HCT116 (cell line): ENCODE measurements at regions not wholly inside any gene's neighbourhood (a gene's known extent, or its start where the extent isn't known, plus 50 kb on each side); places are given as distances from the start of the nearest gene placed in this dataset.

Experiments
- ATAC-seq: fragments of 200-7000 bp; cut with Tn5 transposase; 2 replicates; pipeline ENCODE4 v1.9.1; 2020; ENCODE audit warnings: mild to moderate bottlenecking, moderate library complexity
- BruUV-seq: library from RNA; stranded (reverse); fragments of 400-500 nt; replicated peaks from 2 replicates; lab custom pipeline; 2021; lab: Mats Ljungman, UMichigan
- CTCF ChIA-PET: fragments of 300-600 bp; sonication (Branson Sonifier 250); formaldehyde crosslinking; loops from one replicate; lab custom pipeline; 2021; ENCODE audit warnings: antibody characterized with exemption; lab: Charles Lee
- POLR2A ChIA-PET: fragments of 300-600, 350-600 bp; sonication (Branson Sonifier 250); formaldehyde crosslinking; loops from one replicate; lab custom pipeline; 2021; ENCODE audit warnings: antibody characterized with exemption; lab: Charles Lee
- RAD21 ChIA-PET, 2 experiments: fragments of 300-600 bp; sonication (Branson Sonifier 250); formaldehyde crosslinking; loops; one replicate each; lab custom pipeline; 2023; ENCODE audit warnings: low total read pairs in 2 of 2; ENCODE audit not compliant: uncharacterized antibody in 2 of 2, unreplicated experiment in 2 of 2, low non-redundant PET in 1 of 2; lab: Charles Lee
- DNase-seq: peaks from one replicate; pipeline ENCODE4 v3.0.0-alpha.2; 2010; ENCODE audit warnings: low read depth, low spot score
- H2AFZ ChIP-seq: fragments of 200-600 bp; shearing (Covaris generic), sonication (generic); 2 replicates; pipeline ENCODE4 v1.6.1; 2017; ENCODE audit warnings: low read depth, mixed run types, mixed read lengths, antibody characterized with exemption, low read length; ENCODE audit not compliant: poor library complexity, severe bottlenecking
- H3K27ac ChIP-seq: 2 replicates; pipeline ENCODE4 v1.5.1; 2012; ENCODE audit warnings: low read depth, low read length
- H3K27me3 ChIP-seq: fragments of 200-600 bp; sonication (generic); 2 replicates; pipeline ENCODE4 v1.6.1; 2016; ENCODE audit warnings: mixed run types, low read length, mixed read lengths; ENCODE audit not compliant: insufficient read depth
- H3K36me3 ChIP-seq, 2 experiments: fragments of 200-500 bp in 1 of 2; fragments of 200-600 bp in 1 of 2; sonication (Bioruptor generic) in 1 of 2; sonication (generic) in 1 of 2; 2 replicates each; pipeline versions ENCODE4 v1.5.1 to v1.6.1; 2014 to 2016; ENCODE audit warnings: low read length in 2 of 2, inconsistent platforms in 1 of 2, mixed read lengths in 1 of 2, mixed run types in 1 of 2; ENCODE audit not compliant: insufficient read depth in 2 of 2, control insufficient read depth in 1 of 2
- H3K4me1 ChIP-seq, 2 experiments: fragments of 200-600 bp in 1 of 2; sonication (generic) in 1 of 2; 2 replicates each; pipeline versions ENCODE4 v1.5.1 to v1.6.1; 2012 to 2017; ENCODE audit warnings: low read length in 2 of 2, inconsistent platforms in 1 of 2, mild to moderate bottlenecking in 1 of 2, mixed read lengths in 1 of 2, mixed run types in 1 of 2, moderate library complexity in 1 of 2; ENCODE audit not compliant: insufficient read depth in 2 of 2, control insufficient read depth in 1 of 2
- H3K4me2 ChIP-seq: fragments of 200-600 bp; sonication (generic); 2 replicates; pipeline ENCODE4 v1.6.1; 2017; ENCODE audit warnings: mixed run types, low read length, mixed read lengths
- H3K4me3 ChIP-seq, 2 experiments: fragments of 200-600 bp in 1 of 2; sonication (generic) in 1 of 2; replicated peaks in 1 of 2; 2 replicates each; pipeline ENCODE4 v1.5.1; 2011 to 2016; ENCODE audit warnings: low read length in 2 of 2, control low read depth in 1 of 2, low read depth in 1 of 2, mild to moderate bottlenecking in 1 of 2, mixed read lengths in 1 of 2, mixed run types in 1 of 2
- H3K79me2 ChIP-seq: fragments of 200-600 bp; sonication (generic); 2 replicates; pipeline ENCODE4 v1.6.1; 2017; ENCODE audit warnings: mild to moderate bottlenecking, mixed run types, low read length, moderate library complexity, mixed read lengths; ENCODE audit not compliant: insufficient read depth
- H3K9ac ChIP-seq: fragments of 200-600 bp; sonication (generic); 2 replicates; pipeline ENCODE4 v1.6.1; 2016; ENCODE audit warnings: low read length, mixed read lengths
- H3K9me2 ChIP-seq: fragments of 200-600 bp; sonication (generic), shearing (Covaris generic); 2 replicates; pipeline ENCODE4 v1.6.1; 2017; ENCODE audit warnings: mixed run types, mild to moderate bottlenecking, moderate library complexity; ENCODE audit not compliant: insufficient read depth
- H3K9me3 ChIP-seq, 2 experiments: fragments of 200-500 bp in 1 of 2; fragments of 200-600 bp in 1 of 2; sonication (Bioruptor generic) in 1 of 2; sonication (generic) in 1 of 2; 2 replicates each; pipeline ENCODE4 v1.6.1; 2014 to 2017; ENCODE audit warnings: low read length in 2 of 2, mixed read lengths in 2 of 2, inconsistent platforms in 1 of 2, low read depth in 1 of 2, mild to moderate bottlenecking in 1 of 2, mixed run types in 1 of 2, moderate library complexity in 1 of 2; ENCODE audit not compliant: control insufficient read depth in 1 of 2, insufficient read depth in 1 of 2
- H4K20me1 ChIP-seq: fragments of 200-600 bp; sonication (generic), shearing (Covaris generic); 2 replicates; pipeline ENCODE4 v1.6.1; 2017; ENCODE audit warnings: mixed run types, mild to moderate bottlenecking, moderate library complexity; ENCODE audit not compliant: insufficient read depth
- CBX3 ChIP-seq: IDR thresholded peaks from 2 replicates; pipeline ENCODE4 v1.6.1; 2012; ENCODE audit warnings: low read depth
- EGR1 ChIP-seq: IDR thresholded peaks from 2 replicates; pipeline ENCODE4 v1.6.1; 2012; ENCODE audit warnings: low read depth
- ELF1 ChIP-seq: IDR thresholded peaks from 2 replicates; pipeline ENCODE4 v1.6.1; 2012; ENCODE audit warnings: low read depth, borderline replicate concordance
- ZNF274 ChIP-seq: fragments of 200-500 bp; sonication (Bioruptor generic); IDR thresholded peaks from 2 replicates; pipeline ENCODE4 v1.6.1; 2014; ENCODE audit warnings: mild to moderate bottlenecking, low read depth, low read length, inconsistent platforms
- intact Hi-C: fragments of 100-400 bp; cut with micrococcal nuclease; formaldehyde crosslinking; loops from 2 replicates; pipeline ENCODE4 v1.10.0; 2022
- TF ChIP-seq, protein P1 (sequence below): IDR thresholded peaks from 2 replicates; pipeline ENCODE4 v1.6.1; 2011; ENCODE audit warnings: mild to moderate bottlenecking, low read length, moderate library complexity; ENCODE audit not compliant: insufficient replicate concordance; ENCODE audit errors: extremely low read depth
- TF ChIP-seq, protein P2 (sequence below): IDR thresholded peaks from 2 replicates; pipeline ENCODE4 v1.6.1; 2012; ENCODE audit warnings: low read depth

GRCh38 chr21:27189870-27190269 is 223.0 kb upstream of the ADAMTS5 start (continued):
- no peak for TF ChIP-seq CBX3

GRCh38 chr21:27173053-27173452 is 206.2 kb upstream of the ADAMTS5 start:
- no peak overlapping the region for H2AFZ ChIP-seq
- ATAC-seq, result no peak
- H3K36me3 ChIP-seq, result no peaks in the 10 kb centered on the region
- no peaks in the 10 kb centered on the region for H4K20me1 ChIP-seq
- H3K79me2 ChIP-seq, result no peaks in the 10 kb centered on the region
- CTCF ChIA-PET, result no interaction called here
- no peak overlapping the region for H3K27ac ChIP-seq
- BruUV-seq, result no TSS peak
- H3K4me2 ChIP-seq, result no peak overlapping the region
- POLR2A ChIA-PET, result no interaction called here
- H3K9me3 ChIP-seq, result peaks cover 11 to 13% of the 10 kb centered on the region in 2 experiments; a peak in 2 of 4 replicates
- no peaks in the 10 kb centered on the region for H3K27me3 ChIP-seq
- no peak for DNase-seq
- RAD21 ChIA-PET, result no interaction called here
- no peaks in the 10 kb centered on the region for H3K9me2 ChIP-seq
- no peaks in the 10 kb centered on the region for H3K4me1 ChIP-seq
- no peak for TF ChIP-seq EGR1
- TF ChIP-seq, protein P1, sequence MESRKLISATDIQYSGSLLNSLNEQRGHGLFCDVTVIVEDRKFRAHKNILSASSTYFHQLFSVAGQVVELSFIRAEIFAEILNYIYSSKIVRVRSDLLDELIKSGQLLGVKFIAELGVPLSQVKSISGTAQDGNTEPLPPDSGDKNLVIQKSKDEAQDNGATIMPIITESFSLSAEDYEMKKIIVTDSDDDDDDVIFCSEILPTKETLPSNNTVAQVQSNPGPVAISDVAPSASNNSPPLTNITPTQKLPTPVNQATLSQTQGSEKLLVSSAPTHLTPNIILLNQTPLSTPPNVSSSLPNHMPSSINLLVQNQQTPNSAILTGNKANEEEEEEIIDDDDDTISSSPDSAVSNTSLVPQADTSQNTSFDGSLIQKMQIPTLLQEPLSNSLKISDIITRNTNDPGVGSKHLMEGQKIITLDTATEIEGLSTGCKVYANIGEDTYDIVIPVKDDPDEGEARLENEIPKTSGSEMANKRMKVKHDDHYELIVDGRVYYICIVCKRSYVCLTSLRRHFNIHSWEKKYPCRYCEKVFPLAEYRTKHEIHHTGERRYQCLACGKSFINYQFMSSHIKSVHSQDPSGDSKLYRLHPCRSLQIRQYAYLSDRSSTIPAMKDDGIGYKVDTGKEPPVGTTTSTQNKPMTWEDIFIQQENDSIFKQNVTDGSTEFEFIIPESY, result no peak
- no peak for TF ChIP-seq ELF1
- TF ChIP-seq, protein P2, sequence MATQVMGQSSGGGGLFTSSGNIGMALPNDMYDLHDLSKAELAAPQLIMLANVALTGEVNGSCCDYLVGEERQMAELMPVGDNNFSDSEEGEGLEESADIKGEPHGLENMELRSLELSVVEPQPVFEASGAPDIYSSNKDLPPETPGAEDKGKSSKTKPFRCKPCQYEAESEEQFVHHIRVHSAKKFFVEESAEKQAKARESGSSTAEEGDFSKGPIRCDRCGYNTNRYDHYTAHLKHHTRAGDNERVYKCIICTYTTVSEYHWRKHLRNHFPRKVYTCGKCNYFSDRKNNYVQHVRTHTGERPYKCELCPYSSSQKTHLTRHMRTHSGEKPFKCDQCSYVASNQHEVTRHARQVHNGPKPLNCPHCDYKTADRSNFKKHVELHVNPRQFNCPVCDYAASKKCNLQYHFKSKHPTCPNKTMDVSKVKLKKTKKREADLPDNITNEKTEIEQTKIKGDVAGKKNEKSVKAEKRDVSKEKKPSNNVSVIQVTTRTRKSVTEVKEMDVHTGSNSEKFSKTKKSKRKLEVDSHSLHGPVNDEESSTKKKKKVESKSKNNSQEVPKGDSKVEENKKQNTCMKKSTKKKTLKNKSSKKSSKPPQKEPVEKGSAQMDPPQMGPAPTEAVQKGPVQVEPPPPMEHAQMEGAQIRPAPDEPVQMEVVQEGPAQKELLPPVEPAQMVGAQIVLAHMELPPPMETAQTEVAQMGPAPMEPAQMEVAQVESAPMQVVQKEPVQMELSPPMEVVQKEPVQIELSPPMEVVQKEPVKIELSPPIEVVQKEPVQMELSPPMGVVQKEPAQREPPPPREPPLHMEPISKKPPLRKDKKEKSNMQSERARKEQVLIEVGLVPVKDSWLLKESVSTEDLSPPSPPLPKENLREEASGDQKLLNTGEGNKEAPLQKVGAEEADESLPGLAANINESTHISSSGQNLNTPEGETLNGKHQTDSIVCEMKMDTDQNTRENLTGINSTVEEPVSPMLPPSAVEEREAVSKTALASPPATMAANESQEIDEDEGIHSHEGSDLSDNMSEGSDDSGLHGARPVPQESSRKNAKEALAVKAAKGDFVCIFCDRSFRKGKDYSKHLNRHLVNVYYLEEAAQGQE, result no peak
- no peak for TF ChIP-seq ZNF274
- intact Hi-C loops, result no loop called here
- no peak overlapping the region for H3K9ac ChIP-seq
- no peak overlapping the region for H3K4me3 ChIP-seq
